Spleen (tissue), 7 donors: ENCODE measurements at regions not wholly inside any gene's neighbourhood (a gene's known extent, or its start where the extent isn't known, plus 50 kb on each side); places are given as distances from the start of the nearest gene placed in this dataset.

ENCODE experiments used
- POLR2AphosphoS5 ChIP-seq, 3 donors: sonication (generic); formaldehyde crosslinking; IDR thresholded peaks; one replicate each; pipeline ENCODE4 v1.5.1; 2017; ENCODE audit warnings: antibody characterized with exemption in 3 of 3
- TF ChIP-seq, protein P1 (sequence below), 11 experiments: fragments of 200-600 bp in 7 of 11; fragments of 450-650 bp in 4 of 11; sonication (generic) in 4 of 11; IDR thresholded peaks in 8 of 11; conservative IDR thresholded peaks in 3 of 11; 1 replicate in 7 of 11; 2 replicates in 4 of 11; pipeline versions ENCODE4 v1.4.0 to v1.8.0; 2016 to 2021; ENCODE audit warnings: antibody characterized with exemption in 11 of 11, inconsistent platforms in 4 of 11, mild to moderate bottlenecking in 1 of 11
- donor health status: DM: no; HTN: no; CAD: no; lungs with moderate emphysema.
- donor health status: DM: no; HTN: no; CAD: no.
- donor health status: DM: no; HTN: no; CAD: no.

DNA sequence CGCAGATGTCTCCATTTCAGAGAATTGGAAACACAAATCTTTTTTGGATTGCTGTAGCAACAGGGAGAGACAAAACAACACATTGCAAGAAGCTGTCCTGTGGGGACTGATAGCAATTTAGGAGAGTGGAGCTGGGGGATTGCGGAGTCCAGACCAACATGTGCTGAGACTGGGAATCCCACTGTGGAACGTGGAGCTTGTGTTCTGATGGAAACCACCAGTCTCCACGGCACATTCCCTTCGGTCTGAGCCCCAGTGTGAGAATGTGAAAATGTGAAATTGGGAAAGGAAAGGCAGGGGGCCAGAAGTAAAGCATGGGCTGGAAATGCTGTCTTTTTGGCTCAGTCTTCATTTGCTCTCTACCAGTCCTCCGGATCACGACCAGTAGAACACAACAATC, 348.8 kb upstream of the TNC start:
- no peak for TF ChIP-seq POLR2AphosphoS5 (IDR thresholded peaks at IDR 0.05)
- TF ChIP-seq, protein P1, sequence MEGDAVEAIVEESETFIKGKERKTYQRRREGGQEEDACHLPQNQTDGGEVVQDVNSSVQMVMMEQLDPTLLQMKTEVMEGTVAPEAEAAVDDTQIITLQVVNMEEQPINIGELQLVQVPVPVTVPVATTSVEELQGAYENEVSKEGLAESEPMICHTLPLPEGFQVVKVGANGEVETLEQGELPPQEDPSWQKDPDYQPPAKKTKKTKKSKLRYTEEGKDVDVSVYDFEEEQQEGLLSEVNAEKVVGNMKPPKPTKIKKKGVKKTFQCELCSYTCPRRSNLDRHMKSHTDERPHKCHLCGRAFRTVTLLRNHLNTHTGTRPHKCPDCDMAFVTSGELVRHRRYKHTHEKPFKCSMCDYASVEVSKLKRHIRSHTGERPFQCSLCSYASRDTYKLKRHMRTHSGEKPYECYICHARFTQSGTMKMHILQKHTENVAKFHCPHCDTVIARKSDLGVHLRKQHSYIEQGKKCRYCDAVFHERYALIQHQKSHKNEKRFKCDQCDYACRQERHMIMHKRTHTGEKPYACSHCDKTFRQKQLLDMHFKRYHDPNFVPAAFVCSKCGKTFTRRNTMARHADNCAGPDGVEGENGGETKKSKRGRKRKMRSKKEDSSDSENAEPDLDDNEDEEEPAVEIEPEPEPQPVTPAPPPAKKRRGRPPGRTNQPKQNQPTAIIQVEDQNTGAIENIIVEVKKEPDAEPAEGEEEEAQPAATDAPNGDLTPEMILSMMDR (IDR thresholded peaks at IDR 0.05 in 8 of 11, conservative IDR thresholded peaks at IDR 0.05 in 3 of 11): no peak
